HG03469 (cell line): ENCODE measurements at regions not wholly inside any gene's neighbourhood (a gene's known extent, or its start where the extent isn't known, plus 50 kb on each side); places are given as distances from the start of the nearest gene placed in this dataset.
A peak's percentile ranks its signal among the peaks of the same experiment; 100 is the strongest.

Experiments used
- ATAC-seq: cut with Tn5 transposase; IDR thresholded peaks from one replicate; pipeline ENCODE4 v1.9.1; 2021; ENCODE audit warnings: mild to moderate bottlenecking, moderate library complexity, moderate number of reproducible peaks; ENCODE audit not compliant: unreplicated experiment

DNA sequence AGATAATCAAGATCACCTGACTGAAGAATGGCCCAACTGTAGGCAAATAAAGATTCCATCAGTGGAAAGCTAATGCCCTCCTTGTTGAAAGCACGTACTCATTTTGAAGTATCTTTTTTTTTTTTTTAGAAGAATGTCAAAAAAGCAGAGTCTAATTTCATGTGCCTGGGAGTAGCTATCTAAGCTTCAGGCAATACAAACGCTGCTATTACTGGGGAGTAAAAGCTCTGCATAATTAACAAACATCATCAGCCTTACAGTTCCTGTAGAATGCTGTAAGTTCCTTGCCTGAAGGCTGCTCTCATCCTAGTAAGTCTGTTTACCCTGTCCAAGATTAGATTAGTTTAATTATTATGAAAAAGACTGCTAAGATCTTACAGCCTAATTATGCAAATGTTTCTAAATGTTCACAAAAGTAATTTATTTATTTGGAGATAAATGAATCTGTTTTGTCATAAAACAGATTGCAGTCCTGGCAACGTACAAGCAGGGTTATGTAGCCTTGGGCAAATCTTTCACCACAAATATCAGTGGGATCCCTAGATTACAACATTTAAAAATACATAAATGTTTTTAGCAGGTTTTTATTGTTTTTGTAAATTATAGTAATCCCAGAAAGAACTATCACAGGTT, 451.3 kb upstream of the AGTR1 start:
- no peak for ATAC-seq

DNA sequence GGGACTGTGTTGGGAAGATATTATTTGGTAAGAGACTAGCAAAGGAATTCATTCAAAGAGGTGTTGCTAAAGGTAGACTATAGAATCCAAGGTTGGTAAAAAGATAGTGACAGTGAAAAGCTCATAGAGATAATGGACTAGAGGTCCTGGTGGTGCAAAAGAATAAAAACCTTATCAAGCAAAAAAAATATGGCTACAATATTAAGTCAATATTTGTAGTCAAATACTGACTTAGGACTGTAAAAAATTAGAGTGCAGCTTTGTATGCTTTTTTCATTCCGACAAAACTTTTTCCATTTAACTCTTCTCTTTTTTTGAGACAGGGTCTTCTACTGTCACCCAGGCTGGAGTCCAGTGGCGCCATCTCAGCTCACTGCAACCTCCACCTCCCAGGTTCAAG, 444.0 kb upstream of the AGTR1 start:
- ATAC-seq, result no peak

DNA sequence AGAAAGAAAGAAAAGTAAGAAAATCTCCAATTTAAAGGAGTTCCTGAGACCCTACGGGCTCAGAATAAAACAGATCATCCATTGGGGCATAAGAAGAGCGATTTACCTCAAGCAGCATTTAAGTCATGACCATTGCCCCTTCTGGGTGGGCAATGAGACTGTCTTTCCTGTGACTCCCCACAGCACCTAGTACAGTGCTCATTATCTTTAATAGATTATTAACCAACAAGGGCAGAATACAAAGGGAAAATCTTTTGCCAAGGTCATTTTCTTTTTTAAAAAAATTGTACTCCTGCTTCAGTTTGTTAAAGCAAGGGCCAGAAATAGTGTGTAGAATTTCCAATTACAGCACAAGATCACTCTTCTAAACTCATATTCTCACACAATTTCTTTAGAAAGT, 443.3 kb upstream of the AGTR1 start:
- no peak for ATAC-seq

GRCh38 chr3:148255981-148256969, 441.4 kb upstream of the AGTR1 start:
- no peak for ATAC-seq

GRCh38 chr3:148262980-148263379, 434.7 kb upstream of the AGTR1 start:
- no peak for ATAC-seq

DNA sequence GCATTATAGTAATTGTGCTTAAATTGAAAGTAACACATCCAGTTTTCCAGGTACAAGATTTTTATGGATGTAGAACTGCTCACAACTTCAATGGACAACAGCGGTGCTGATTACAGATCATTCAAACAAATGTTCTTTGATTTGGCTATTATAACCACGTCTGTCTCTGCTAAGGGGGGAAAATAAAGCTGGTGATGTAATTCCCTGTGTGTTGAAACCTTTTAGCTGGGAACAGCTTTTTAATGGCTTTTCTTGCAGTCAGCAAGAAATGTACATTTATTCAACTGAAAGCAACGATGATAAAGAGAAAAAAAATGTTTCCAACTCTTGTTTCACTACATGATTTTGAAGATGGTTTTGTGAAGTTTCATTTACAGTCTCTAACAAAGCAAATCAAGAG, 431.9 kb upstream of the AGTR1 start:
- ATAC-seq, result no peak

GRCh38 chr3:148266341-148266740, 431.4 kb upstream of the AGTR1 start:
- no peak for ATAC-seq

GRCh38 chr3:148269816-148270215, 427.9 kb upstream of the AGTR1 start:
- no peak for ATAC-seq

DNA sequence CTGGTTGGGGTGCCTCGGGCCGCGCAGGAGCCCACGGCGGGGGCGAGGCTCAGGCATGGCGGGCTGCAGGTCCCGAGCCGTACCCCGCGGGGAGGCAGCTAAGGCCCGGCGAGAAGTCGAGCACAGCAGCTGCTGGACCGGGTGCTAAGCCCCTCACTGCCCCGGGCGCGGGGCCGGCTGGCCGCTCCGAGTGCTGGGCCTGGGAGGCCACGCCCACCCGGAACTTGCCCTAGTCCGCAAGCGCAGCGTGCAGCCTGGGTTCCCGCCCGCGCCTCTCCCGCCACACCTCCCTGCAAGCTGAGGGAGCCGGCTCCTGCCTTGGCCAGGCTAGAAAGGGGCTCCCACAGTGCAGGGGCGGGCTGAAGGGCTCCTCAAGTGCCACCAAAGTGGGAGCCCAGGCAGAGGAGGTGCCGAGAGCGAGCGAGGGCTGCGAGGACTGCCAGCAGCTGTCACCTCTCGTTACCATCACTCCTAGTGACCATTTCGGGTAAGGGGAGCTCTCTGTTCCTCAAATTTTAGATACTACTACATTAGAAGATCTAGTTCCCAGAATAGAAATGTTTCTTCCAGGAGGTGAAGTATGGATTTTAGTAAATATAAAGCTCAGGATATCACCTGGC, 417.0 kb upstream of the AGTR1 start:
- no peak for ATAC-seq

DNA sequence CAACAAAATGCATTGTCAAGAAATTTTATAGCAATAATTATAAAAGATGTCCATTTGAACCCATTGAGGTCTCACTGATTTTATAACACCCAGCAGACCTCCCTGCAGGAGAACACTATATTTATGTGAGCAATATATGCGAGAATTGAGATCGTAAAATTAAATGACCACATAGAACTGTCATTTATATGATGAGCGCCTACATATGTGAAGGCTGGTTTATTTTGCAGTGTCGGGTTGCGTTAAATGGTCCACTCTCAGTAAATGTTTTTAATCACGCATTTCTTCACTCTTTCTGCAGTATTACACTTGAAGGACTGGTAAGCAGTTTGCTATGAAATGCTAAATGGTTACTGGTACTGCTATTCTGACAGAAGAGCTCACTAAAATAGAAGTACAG, 408.5 kb upstream of the AGTR1 start:
- no peak for ATAC-seq

DNA sequence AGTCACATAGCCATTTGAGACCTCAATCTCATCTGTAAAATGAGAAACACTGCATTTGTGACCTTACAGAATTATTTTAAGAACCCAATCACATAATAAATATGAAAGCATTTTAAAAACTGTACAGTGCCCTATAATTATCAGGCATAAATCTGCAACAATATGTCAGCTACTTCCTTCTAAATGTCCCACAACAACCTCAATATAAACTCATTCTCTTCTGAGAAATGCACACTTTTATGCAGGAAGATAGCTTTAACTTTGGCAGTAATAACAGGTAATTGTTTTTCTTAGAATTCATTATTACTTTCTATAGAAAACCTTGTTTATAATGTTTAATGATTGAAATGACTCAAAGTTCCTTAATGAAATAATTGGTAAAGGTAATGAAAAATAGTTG, 400.7 kb upstream of the AGTR1 start:
- no peak for ATAC-seq

DNA sequence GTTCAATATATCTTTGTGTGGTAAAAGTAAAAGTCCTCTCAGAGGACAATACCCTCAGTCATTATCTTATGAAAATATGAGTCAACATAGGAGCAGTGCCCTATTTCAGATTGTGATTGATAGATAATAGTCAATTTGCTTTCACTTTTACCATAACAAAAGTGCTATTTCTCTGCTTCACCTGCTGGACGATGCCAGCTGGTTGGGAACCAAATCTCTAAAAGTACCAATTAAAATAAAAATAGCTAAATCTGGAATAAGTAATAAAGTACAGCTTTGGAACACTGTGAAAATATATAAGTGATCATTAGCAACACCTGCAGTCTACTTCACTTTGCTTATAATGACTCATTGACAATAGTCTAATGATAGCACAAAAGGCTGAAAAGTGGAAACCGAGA, 390.3 kb upstream of the AGTR1 start:
- ATAC-seq, result peak; percentile 50

- ATAC-seq, result peak; percentile 61
Measured at GRCh38 chr3:148309390-148310035, 388.2 kb upstream of the AGTR1 start.

DNA sequence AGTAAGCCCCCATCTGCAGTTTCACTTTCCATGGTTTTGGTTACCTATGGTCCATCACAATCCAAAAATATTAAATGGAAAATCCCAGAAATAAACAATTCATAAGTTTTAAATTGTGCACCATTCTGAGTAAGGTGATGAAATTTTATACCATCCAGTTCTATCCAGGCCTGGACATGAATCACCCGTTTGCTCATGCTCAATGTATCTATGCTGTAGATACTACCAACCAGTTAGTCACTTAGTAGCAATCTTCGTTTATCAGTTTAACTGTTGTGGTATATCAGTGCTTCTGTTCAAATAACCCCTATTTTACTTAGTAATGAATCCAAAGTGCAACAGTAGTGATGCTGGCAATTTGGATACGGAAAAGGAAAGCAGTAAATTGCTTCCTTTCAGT, 381.9 kb upstream of the AGTR1 start:
- no peak for ATAC-seq

DNA sequence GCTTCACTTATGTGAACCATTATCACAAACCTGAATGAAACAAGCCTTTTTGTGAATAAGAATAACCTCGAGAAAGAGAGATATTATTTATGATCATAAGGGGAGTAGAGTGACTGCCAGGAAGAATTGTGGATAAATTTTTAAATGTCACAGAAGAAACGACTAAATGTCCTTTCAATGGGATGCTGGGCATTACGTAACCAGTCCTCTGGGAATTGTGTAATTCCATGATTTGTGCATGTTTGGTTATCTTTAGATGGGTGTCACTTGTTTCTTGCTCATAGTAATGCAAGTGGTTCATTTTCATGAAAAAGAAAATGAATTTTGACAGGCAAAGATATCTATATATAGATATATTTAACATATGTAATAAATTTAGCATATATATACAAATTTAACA, 379.5 kb upstream of the AGTR1 start:
- ATAC-seq, result no peak

DNA sequence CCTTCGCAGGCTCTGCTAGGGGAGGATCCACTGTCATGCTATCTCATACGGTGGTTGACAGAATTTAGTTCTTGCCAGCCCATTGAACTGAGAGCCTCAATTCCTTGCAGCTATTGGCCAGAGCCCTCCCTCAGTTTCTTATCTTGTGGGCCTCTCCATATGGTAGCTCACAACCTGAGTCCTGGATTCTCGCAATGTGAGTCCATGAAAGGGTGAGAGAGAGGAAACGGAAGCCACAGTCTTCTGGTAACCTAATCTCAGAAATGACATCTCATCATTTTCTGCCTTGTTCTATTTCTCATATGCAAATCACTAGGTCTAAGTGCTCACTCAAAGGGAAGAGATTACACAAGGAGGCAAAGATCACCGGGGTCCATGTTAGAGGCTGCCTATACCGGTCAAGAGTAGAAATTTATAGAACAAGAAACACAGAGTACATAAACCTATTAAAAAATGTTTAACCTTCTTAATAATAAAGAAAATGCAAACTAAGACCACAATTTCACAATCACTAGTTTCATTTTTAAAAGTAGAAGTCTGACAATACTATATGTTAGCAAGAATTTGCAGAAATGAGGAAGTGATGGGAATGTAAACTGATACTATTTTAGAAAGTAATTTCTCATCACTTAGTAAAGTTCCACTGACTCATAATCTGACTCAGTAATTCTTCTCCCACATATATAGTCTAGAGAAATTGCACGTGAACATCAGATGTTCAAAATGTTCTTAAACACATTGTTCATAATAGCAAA, 378.4 kb upstream of the AGTR1 start:
- peak; percentile 90 for ATAC-seq

GRCh38 chr3:148319960-148320359, 377.7 kb upstream of the AGTR1 start:
- no peak for ATAC-seq

DNA sequence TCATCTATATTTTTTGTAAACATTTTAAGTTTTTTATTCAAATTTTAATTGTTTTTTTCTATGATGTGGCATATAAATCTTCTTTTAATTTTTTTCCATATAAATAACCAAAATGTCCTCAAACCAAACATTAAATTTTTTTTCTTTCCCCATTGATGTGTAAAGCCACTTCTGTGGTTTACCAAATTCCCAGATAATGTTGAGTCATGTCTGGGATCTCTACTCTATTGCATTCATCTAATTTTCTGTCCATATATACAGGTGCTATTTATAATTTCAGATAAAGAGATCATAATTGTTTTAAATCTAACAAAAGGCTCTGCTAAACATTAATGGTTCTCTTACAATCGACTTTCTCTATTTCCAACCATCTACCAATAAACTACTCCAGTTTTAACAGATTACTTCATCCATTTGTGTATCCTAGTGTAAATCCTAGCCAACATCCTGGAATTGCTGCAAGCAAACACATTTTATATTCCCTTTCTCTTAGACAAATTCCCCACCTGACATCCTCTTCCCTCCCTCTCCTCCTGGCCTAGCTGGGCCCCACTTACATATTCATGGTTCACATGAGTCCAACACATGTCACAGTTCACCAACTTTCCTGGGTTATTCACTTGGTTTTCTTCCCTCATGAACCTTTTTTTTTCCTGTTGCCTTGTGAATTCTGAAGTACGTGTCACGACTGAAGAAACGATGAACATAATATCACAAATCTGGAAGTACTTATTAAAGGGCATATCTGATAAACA, 368.0 kb upstream of the AGTR1 start:
- ATAC-seq, result no peak

GRCh38 chr3:148330542-148330941, 367.2 kb upstream of the AGTR1 start:
- ATAC-seq, result no peak
